ENCODE measurements at regions not wholly inside any gene's neighbourhood (a gene's known extent, or its start where the extent isn't known, plus 50 kb on each side); places are given as distances from the start of the nearest gene placed in this dataset.

- Histone ChIP-seq H3K27me3 (ENCODE audit: control insufficient read depth in 3 of 3, insufficient read depth in 3 of 3, low read length in 2 of 3) (no peaks in the 10 kb centered on the region), H3K27ac (ENCODE audit: low read depth in 1 of 2, low read length in 1 of 2) (peak overlapping the region in 1 of 2 donors; percentile 24), H3K9ac (ENCODE audit: insufficient read depth in 1 of 2, low read length in 2 of 2) (no peak overlapping the region), H3K4me1 (ENCODE audit: control insufficient read depth in 5 of 5, insufficient read depth in 5 of 5, low read length in 5 of 5) (peaks cover 2 to 48% (median 20%) of the 10 kb centered on the region in 5 donors), H3K4me3 (no peak overlapping the region), H3K36me3 (ENCODE audit: control insufficient read depth in 4 of 4, insufficient read depth in 4 of 4, low read length in 4 of 4) (no peaks in the 10 kb centered on the region), H3K9me3 (ENCODE audit: control insufficient read depth in 4 of 4, insufficient read depth in 3 of 4, low read length in 3 of 4) (no peaks in the 10 kb centered on the region)
- TF ChIP-seq CTCF (IDR thresholded peaks at IDR 0.05; ENCODE audit: control extremely low read depth, extremely low read depth) = no peak
- 84 to 85% methylated on average over 6 of the region's 6 CpGs for WGBS, 2 donors
- no peak for DNase-seq
- no peak for ATAC-seq (ENCODE audit: insufficient read depth, low FRiP score)
These were observed 90.2 kb downstream of the NFKBIZ start for GRCh38 chr3:101939361-101940049.

GRCh38 chr3:101940521-101941317 lies 91.4 kb downstream of the NFKBIZ start:
- Histone ChIP-seq H3K4me3 (no peak overlapping the region), H3K9me3 (ENCODE audit: control insufficient read depth in 4 of 4, insufficient read depth in 3 of 4, low read length in 3 of 4) (no peaks in the 10 kb centered on the region), H3K9ac (ENCODE audit: insufficient read depth in 1 of 2, low read length in 2 of 2) (peak overlapping the region in 1 of 2 donors; percentile 29), H3K27me3 (ENCODE audit: control insufficient read depth in 3 of 3, insufficient read depth in 3 of 3, low read length in 2 of 3) (no peaks in the 10 kb centered on the region), H3K27ac (ENCODE audit: low read depth in 1 of 2, low read length in 1 of 2) (peak overlapping the region in 1 of 2 donors; percentile 3), H3K36me3 (ENCODE audit: control insufficient read depth in 4 of 4, insufficient read depth in 4 of 4, low read length in 4 of 4) (no peaks in the 10 kb centered on the region), H3K4me1 (ENCODE audit: control insufficient read depth in 5 of 5, insufficient read depth in 5 of 5, low read length in 5 of 5) (peaks cover 2 to 48% (median 20%) of the 10 kb centered on the region in 5 donors)
- 32 to 45% methylated on average over 9 of the region's 9 CpGs for WGBS, 2 donors
- ATAC-seq (ENCODE audit: insufficient read depth, low FRiP score) = peak; percentile 44
- no peak for TF ChIP-seq CTCF (IDR thresholded peaks at IDR 0.05; ENCODE audit: control extremely low read depth, extremely low read depth)
- peak; percentile 92 to 98 (median 97) for DNase-seq

- no peak for TF ChIP-seq CTCF (IDR thresholded peaks at IDR 0.05; ENCODE audit: control extremely low read depth, extremely low read depth)
- H3K9me3 ChIP-seq (ENCODE audit: control insufficient read depth in 4 of 4, insufficient read depth in 3 of 4, low read length in 3 of 4) = no peaks in the 10 kb centered on the region
- no peaks in the 10 kb centered on the region for H3K27me3 ChIP-seq (ENCODE audit: control insufficient read depth in 3 of 3, insufficient read depth in 3 of 3, low read length in 2 of 3)
- 47% methylated on average over 6 of the region's 6 CpGs for WGBS, 2 donors
- H3K36me3 ChIP-seq (ENCODE audit: control insufficient read depth in 4 of 4, insufficient read depth in 4 of 4, low read length in 4 of 4) = no peaks in the 10 kb centered on the region
- ATAC-seq (ENCODE audit: insufficient read depth, low FRiP score) (no peak), DNase-seq (peak in 2 of 3 donors; percentile 81 to 82)
- H3K27ac ChIP-seq (ENCODE audit: low read depth in 1 of 2, low read length in 1 of 2) = peak overlapping the region in 1 of 2 donors; percentile 3
- H3K4me1 ChIP-seq (ENCODE audit: control insufficient read depth in 5 of 5, insufficient read depth in 5 of 5, low read length in 5 of 5) = peaks cover 2 to 48% (median 20%) of the 10 kb centered on the region in 5 donors
- no peak overlapping the region for H3K9ac ChIP-seq (ENCODE audit: insufficient read depth in 1 of 2, low read length in 2 of 2)
- H3K4me3 ChIP-seq = no peak overlapping the region
These were observed 92.2 kb downstream of the NFKBIZ start for GRCh38 chr3:101941318-101942040.

All from lung (tissue), 11 donors.